Gastroesophageal sphincter (tissue), 4 donors: ENCODE measurements at regions not wholly inside any gene's neighbourhood (a gene's known extent, or its start where the extent isn't known, plus 50 kb on each side); places are given as distances from the start of the nearest gene placed in this dataset.

Experiments used
- ATAC-seq: fragments of 150-250 bp; one replicate; pipeline ENCODE4 v1.9.1; 2016; ENCODE audit warnings: mild to moderate bottlenecking, moderate library complexity
- H3K27ac ChIP-seq, 4 donors: fragments of 200-600 bp; sonication (generic) in 3 of 4; 1 replicate in 3 of 4; 2 replicates in 1 of 4; pipeline ENCODE4 v1.5.1; 2016 to 2019
- H3K27me3 ChIP-seq: fragments of 200-600 bp; sonication (generic); one replicate; pipeline ENCODE4 v1.5.1; 2019
- H3K36me3 ChIP-seq, 2 donors: fragments of 200-600 bp; sonication (generic); one replicate each; pipeline ENCODE4 v1.5.1; 2019; ENCODE audit warnings: control low read depth in 1 of 2
- H3K4me1 ChIP-seq, 3 donors: fragments of 200-600 bp; sonication (generic); 1 replicate in 2 of 3; 2 replicates in 1 of 3; pipeline ENCODE4 v1.5.1; 2016 to 2019; ENCODE audit warnings: control low read depth in 2 of 3
- H3K4me3 ChIP-seq, 2 donors: fragments of 200-600 bp; sonication (generic); one replicate each; pipeline ENCODE4 v1.5.1; 2019; ENCODE audit warnings: mild to moderate bottlenecking in 1 of 2, moderate library complexity in 1 of 2
- H3K9me3 ChIP-seq, 3 donors: fragments of 200-600 bp; sonication (generic); one replicate each; pipeline ENCODE4 v1.5.1; 2017 to 2019; ENCODE audit warnings: control low read depth in 2 of 3
- EP300 ChIP-seq: sonication (generic); formaldehyde crosslinking; IDR thresholded peaks from one replicate; pipeline ENCODE4 v1.6.1; 2017; ENCODE audit warnings: antibody characterized with exemption, mild to moderate bottlenecking
- POLR2A ChIP-seq, 2 donors: fragments of 450-650 bp; IDR thresholded peaks; one replicate each; pipeline ENCODE4 v1.6.1; 2017; ENCODE audit warnings: antibody characterized with exemption in 2 of 2, mild to moderate bottlenecking in 2 of 2, moderate library complexity in 1 of 2
- POLR2AphosphoS5 ChIP-seq: sonication (generic); formaldehyde crosslinking; IDR thresholded peaks from one replicate; pipeline ENCODE4 v1.6.1; 2017; ENCODE audit warnings: antibody characterized with exemption
- WGBS, 2 donors: methylation state at CpG; one replicate each; pipeline ENCODE4 v1.1.5; 2018; ENCODE audit warnings: low coverage in 1 of 2; 5-methylcytosine and 5-hydroxymethylcytosine counted together
- TF ChIP-seq, protein P1 (sequence below), 4 experiments: fragments of 200-600 bp in 2 of 4; fragments of 450-650 bp in 2 of 4; sonication (generic) in 1 of 4; IDR thresholded peaks; one replicate each; pipeline ENCODE4 v1.5.1; 2017 to 2019; ENCODE audit warnings: antibody characterized with exemption in 4 of 4, mild to moderate bottlenecking in 2 of 4, moderate library complexity in 2 of 4

DNA sequence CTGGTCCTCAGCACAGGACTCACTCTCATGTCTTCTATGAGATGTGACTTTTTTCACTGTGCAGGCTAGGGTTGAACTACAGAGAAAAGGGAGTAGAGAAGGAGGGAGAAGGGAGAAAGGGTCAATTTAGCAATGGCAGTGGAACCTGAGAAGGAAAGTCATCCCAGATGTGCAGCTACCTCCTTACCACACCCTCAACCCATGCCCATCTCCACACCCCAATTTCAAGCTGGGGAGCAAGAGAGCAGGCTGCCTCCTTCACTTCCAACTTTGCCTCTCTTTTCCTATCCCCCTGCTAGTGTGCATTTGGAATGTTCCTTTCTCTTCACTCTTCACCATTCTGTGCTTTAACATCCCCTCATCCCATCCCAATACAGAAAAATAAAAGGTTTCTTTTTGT is 163.5 kb upstream of the MAP3K1 start:
- H3K36me3 ChIP-seq: no peaks in the 10 kb centered on the region
- TF ChIP-seq POLR2AphosphoS5: no peak
- TF ChIP-seq, protein P1, sequence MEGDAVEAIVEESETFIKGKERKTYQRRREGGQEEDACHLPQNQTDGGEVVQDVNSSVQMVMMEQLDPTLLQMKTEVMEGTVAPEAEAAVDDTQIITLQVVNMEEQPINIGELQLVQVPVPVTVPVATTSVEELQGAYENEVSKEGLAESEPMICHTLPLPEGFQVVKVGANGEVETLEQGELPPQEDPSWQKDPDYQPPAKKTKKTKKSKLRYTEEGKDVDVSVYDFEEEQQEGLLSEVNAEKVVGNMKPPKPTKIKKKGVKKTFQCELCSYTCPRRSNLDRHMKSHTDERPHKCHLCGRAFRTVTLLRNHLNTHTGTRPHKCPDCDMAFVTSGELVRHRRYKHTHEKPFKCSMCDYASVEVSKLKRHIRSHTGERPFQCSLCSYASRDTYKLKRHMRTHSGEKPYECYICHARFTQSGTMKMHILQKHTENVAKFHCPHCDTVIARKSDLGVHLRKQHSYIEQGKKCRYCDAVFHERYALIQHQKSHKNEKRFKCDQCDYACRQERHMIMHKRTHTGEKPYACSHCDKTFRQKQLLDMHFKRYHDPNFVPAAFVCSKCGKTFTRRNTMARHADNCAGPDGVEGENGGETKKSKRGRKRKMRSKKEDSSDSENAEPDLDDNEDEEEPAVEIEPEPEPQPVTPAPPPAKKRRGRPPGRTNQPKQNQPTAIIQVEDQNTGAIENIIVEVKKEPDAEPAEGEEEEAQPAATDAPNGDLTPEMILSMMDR (IDR thresholded peaks at IDR 0.05): no peak
- no peak for TF ChIP-seq POLR2A (IDR thresholded peaks at IDR 0.05)
- TF ChIP-seq EP300: no peak
- ATAC-seq: no peak
- no peaks in the 10 kb centered on the region for H3K9me3 ChIP-seq
- no peak overlapping the region for H3K4me3 ChIP-seq
- H3K27me3 ChIP-seq: no peaks in the 10 kb centered on the region
- peaks cover 0 to 4% (median 0%) of the 10 kb centered on the region in 3 donors for H3K4me1 ChIP-seq
- H3K27ac ChIP-seq: no peak overlapping the region

DNA sequence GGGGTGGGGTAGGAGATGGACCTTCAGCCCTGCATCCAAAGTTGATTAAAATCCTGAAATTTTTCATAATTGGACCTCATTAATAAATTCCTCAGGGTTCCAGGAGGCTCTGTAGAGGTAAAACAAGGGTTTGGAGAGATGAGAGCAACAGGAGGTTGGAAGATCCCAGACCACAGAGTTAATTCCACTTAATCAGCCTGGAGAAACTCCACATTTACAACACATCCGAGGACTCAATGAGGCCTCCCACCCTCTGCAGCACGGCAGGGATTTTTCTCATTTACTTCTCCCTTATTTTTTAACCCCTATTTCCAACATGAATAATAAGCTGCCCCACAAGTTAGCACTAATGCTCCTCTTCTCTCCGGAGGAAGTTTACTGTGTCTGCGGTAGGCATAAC is 165.0 kb upstream of the MAP3K1 start:
- WGBS, 2 donors: 73 to 81% methylated on average over 2 to 4 of the region's 4 CpGs
- Histone ChIP-seq H3K36me3 (no peaks in the 10 kb centered on the region), H3K9me3 (no peaks in the 10 kb centered on the region), H3K27me3 (no peaks in the 10 kb centered on the region), H3K4me3 (no peak overlapping the region), H3K27ac (no peak overlapping the region), H3K4me1 (peaks cover 0 to 4% (median 0%) of the 10 kb centered on the region in 3 donors)
- ATAC-seq: no peak
- TF ChIP-seq, protein P1 (IDR thresholded peaks at IDR 0.05): no peak
- no peak for TF ChIP-seq POLR2A (IDR thresholded peaks at IDR 0.05)
- no peak for TF ChIP-seq POLR2AphosphoS5
- TF ChIP-seq EP300: no peak

DNA sequence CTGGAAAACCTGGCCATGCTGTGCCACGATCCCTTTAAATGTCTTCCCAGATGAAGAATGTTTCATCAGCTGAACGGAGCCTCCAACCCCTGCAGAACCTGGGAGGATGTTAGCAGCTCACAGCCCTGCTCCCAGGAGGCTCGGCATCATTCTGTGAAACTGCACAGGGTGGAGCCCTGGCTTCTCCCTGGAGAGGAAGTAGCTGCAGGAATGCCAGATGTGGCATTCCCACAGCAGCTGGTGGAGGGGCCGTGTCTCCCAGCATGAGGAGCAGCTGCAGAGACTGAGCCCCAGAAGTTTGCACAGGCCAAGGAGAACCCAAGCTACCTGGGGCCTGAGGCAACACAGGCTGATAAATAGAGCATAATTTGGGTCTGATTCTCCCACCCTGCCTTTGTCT is 165.8 kb upstream of the MAP3K1 start:
- ATAC-seq: no peak
- Histone ChIP-seq H3K27ac (no peak overlapping the region), H3K27me3 (no peaks in the 10 kb centered on the region), H3K4me3 (no peak overlapping the region), H3K4me1 (peaks cover 0 to 4% (median 0%) of the 10 kb centered on the region in 3 donors), H3K9me3 (no peaks in the 10 kb centered on the region), H3K36me3 (no peaks in the 10 kb centered on the region)
- TF ChIP-seq POLR2AphosphoS5 (no peak), EP300 (no peak), POLR2A (IDR thresholded peaks at IDR 0.05) (no peak)
- TF ChIP-seq, protein P1 (IDR thresholded peaks at IDR 0.05): no peak
- WGBS, 2 donors: 41 to 67% methylated on average over 2 to 4 of the region's 4 CpGs

DNA sequence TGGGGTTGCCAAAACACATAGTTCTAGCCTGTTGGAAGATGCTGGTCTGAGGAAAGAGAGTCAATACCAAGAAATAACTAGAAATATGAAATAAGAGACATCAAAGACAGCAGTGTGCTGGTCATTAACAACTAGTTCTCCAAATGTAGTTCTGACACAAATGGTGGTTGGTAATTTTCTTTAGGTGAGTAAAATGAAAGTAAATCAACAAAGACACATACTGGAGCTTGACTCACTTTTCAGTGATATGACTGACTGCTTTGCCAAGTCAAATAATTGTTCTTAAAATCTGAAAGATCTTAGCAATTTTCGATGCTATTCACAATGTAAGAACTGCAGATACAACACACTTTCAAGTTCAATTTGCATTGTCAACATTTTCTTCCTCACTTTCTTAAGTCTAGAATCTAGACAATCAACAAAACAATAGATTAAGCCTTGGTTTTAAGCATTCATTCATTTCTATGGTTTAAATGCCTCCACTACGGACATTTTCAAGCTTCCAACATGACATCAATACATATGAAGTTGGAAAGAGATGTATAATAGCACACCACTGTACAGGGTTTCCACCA is 166.8 kb upstream of the MAP3K1 start:
- Histone ChIP-seq H3K27me3 (no peaks in the 10 kb centered on the region), H3K4me1 (peaks cover 0 to 4% (median 0%) of the 10 kb centered on the region in 3 donors), H3K36me3 (no peaks in the 10 kb centered on the region), H3K27ac (no peak overlapping the region), H3K4me3 (no peak overlapping the region), H3K9me3 (no peaks in the 10 kb centered on the region)
- ATAC-seq: no peak
- WGBS, 2 donors: 97 to 100% methylated on average over 2 of the region's 2 CpGs
- TF ChIP-seq POLR2AphosphoS5 (no peak), EP300 (no peak), POLR2A (IDR thresholded peaks at IDR 0.05) (no peak)
- TF ChIP-seq, protein P1 (IDR thresholded peaks at IDR 0.05): no peak

DNA sequence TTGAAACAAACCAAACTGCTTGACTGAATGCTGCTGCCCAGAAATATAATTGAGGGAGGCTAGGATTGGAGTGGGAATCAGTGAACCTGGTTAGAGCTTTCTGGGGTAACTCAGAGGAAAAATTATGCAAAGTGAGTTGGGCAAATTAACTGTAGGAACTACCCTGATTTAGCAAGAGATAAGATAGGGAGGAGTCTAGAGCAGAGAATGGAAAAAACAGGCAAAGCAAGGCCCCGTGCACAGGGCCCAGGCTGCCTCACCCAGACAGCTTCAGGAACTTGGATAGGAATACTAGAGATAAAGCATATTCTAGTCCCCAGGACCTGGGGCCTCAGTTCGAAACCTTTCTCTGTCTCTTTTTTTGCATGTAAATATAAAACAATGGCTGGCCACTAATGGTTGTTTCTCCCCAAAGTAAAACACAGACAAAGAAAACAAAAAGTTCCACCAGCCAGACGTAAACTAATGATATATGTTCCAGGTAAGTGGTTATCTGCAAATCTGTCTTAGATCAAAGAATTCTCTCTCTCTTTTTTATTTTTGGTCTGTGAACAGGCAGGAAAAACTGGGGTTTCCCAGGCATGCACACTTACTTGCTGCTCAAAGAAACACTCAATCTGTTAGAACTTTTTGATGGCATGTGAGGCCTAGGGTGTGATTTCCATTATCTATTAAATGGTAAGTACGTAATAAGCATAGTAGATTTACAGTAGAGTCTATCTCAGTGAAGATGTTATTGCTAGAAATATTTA is 168.1 kb upstream of the MAP3K1 start:
- H3K27ac ChIP-seq: no peak overlapping the region
- no peaks in the 10 kb centered on the region for H3K27me3 ChIP-seq
- no peak overlapping the region for H3K4me3 ChIP-seq
- TF ChIP-seq, protein P1 (IDR thresholded peaks at IDR 0.05): no peak
- TF ChIP-seq POLR2A (IDR thresholded peaks at IDR 0.05) (no peak), POLR2AphosphoS5 (no peak), EP300 (no peak)
- H3K9me3 ChIP-seq: no peaks in the 10 kb centered on the region
- H3K36me3 ChIP-seq: no peaks in the 10 kb centered on the region
- WGBS, 2 donors: 94 to 98% methylated on average over 3 of the region's 4 CpGs
- H3K4me1 ChIP-seq: peaks cover 0 to 4% (median 0%) of the 10 kb centered on the region in 3 donors
- ATAC-seq: no peak
